Neuronal stem cell (in vitro differentiated cells): ENCODE measurements at regions not wholly inside any gene's neighbourhood (a gene's known extent, or its start where the extent isn't known, plus 50 kb on each side); places are given as distances from the start of the nearest gene placed in this dataset.

ENCODE experiments used
- DNase-seq: peaks from one replicate; pipeline ENCODE4 v3.0.0-alpha.2; 2013; ENCODE audit warnings: low spot score
- H2AFZ ChIP-seq: one replicate; pipeline ENCODE4 v1.6.1; 2013; ENCODE audit warnings: mild to moderate bottlenecking, low read length, inconsistent platforms
- H2AK5ac ChIP-seq: 2 replicates; pipeline ENCODE4 v1.6.1; 2013; ENCODE audit warnings: low read depth, mild to moderate bottlenecking, inconsistent platforms, low read length, moderate library complexity, mixed read lengths
- H2BK120ac ChIP-seq: 2 replicates; pipeline ENCODE4 v1.6.1; 2013; ENCODE audit warnings: low read depth, mild to moderate bottlenecking, inconsistent platforms, low read length, moderate library complexity, mixed read lengths
- H2BK12ac ChIP-seq: one replicate; pipeline ENCODE4 v1.6.1; 2013; ENCODE audit warnings: low read length, inconsistent platforms
- H2BK15ac ChIP-seq: 2 replicates; pipeline ENCODE4 v1.6.1; 2013; ENCODE audit warnings: mild to moderate bottlenecking, low read length, inconsistent platforms, mixed read lengths
- H2BK5ac ChIP-seq: one replicate; pipeline ENCODE4 v1.6.1; 2013; ENCODE audit warnings: inconsistent platforms, mild to moderate bottlenecking, low read length, moderate library complexity
- H3K14ac ChIP-seq: one replicate; pipeline ENCODE4 v1.6.1; 2013; ENCODE audit warnings: low read length, inconsistent platforms
- H3K18ac ChIP-seq: 2 replicates; pipeline ENCODE4 v1.6.1; 2013; ENCODE audit warnings: low read length, inconsistent platforms
- H3K23ac ChIP-seq: 2 replicates; pipeline ENCODE4 v1.6.1; 2013; ENCODE audit warnings: low read depth, mild to moderate bottlenecking, mixed read lengths, low read length, inconsistent platforms; ENCODE audit not compliant: poor library complexity
- H3K27ac ChIP-seq: replicated peaks from 3 replicates; pipeline ENCODE4 v1.5.1; 2013; ENCODE audit warnings: low read length, inconsistent platforms
- H3K27me3 ChIP-seq, 3 experiments: 2 replicates each; pipeline ENCODE4 v1.6.1; 2013; ENCODE audit warnings: low read length in 3 of 3, mild to moderate bottlenecking in 2 of 3, inconsistent platforms in 1 of 3, low read depth in 1 of 3, mixed read lengths in 1 of 3, moderate library complexity in 1 of 3; ENCODE audit not compliant: control insufficient read depth in 3 of 3, insufficient read depth in 3 of 3
- H3K36me3 ChIP-seq, 2 donors: replicated peaks in 1 of 2; 2 replicates each; pipeline ENCODE4 v1.6.1; 2013; ENCODE audit warnings: low read length in 2 of 2; ENCODE audit not compliant: control insufficient read depth in 2 of 2, insufficient read depth in 2 of 2
- H3K4ac ChIP-seq: 2 replicates; pipeline ENCODE4 v1.6.1; 2013; ENCODE audit warnings: inconsistent platforms, mild to moderate bottlenecking, low read length, moderate library complexity
- H3K4me1 ChIP-seq, 2 donors: 1 replicate in 1 of 2; 2 replicates in 1 of 2; pipeline ENCODE4 v1.6.1; 2013; ENCODE audit warnings: low read length in 2 of 2, low read depth in 1 of 2; ENCODE audit not compliant: control insufficient read depth in 2 of 2, insufficient read depth in 1 of 2
- H3K4me2 ChIP-seq: one replicate; pipeline ENCODE4 v1.6.1; 2013; ENCODE audit warnings: mild to moderate bottlenecking, low read length, inconsistent platforms; ENCODE audit not compliant: insufficient read depth, poor library complexity, severe bottlenecking
- H3K4me3 ChIP-seq, 2 donors: 2 replicates each; pipeline ENCODE4 v1.5.1; 2013; ENCODE audit warnings: low read length in 2 of 2, mild to moderate bottlenecking in 2 of 2, inconsistent platforms in 1 of 2, moderate library complexity in 1 of 2
- H3K79me1 ChIP-seq: one replicate; pipeline ENCODE4 v1.6.1; 2013; ENCODE audit warnings: low read depth, mild to moderate bottlenecking, inconsistent platforms, low read length, moderate library complexity
- H3K9ac ChIP-seq: one replicate; pipeline ENCODE4 v1.6.1; 2013; ENCODE audit warnings: mild to moderate bottlenecking, low read depth, low read length, inconsistent platforms; ENCODE audit not compliant: poor library complexity
- H3K9me3 ChIP-seq, 2 donors: replicated peaks in 1 of 2; 2 replicates each; pipeline versions ENCODE3 to v1.6.1; 2013; ENCODE audit warnings: low read length in 2 of 2, mild to moderate bottlenecking in 2 of 2, inconsistent platforms in 1 of 2, low read depth in 1 of 2, mixed read lengths in 1 of 2, moderate library complexity in 1 of 2; ENCODE audit not compliant: control insufficient read depth in 2 of 2, insufficient read depth in 1 of 2
- H4K8ac ChIP-seq: one replicate; pipeline ENCODE4 v1.6.1; 2013; ENCODE audit warnings: low read depth, mild to moderate bottlenecking, inconsistent platforms, low read length, moderate library complexity
- H4K91ac ChIP-seq: one replicate; pipeline ENCODE4 v1.6.1; 2013; ENCODE audit warnings: low read length, low read depth, mild to moderate bottlenecking, inconsistent platforms; ENCODE audit not compliant: poor library complexity
- WGBS, 2 donors: extraction: QIAGEN DNeasy Blood & Tissue Kit; methylation state at CpG; one replicate each; pipeline ENCODE4 v1.1.7; 2013; ENCODE audit warnings: missing lambda C conversion rate in 2 of 2, mixed read lengths in 1 of 2; ENCODE audit not compliant: insufficient read length in 2 of 2, insufficient replicate concordance in 1 of 2; ENCODE audit errors: extremely low coverage in 2 of 2; 5-methylcytosine and 5-hydroxymethylcytosine counted together

DNA sequence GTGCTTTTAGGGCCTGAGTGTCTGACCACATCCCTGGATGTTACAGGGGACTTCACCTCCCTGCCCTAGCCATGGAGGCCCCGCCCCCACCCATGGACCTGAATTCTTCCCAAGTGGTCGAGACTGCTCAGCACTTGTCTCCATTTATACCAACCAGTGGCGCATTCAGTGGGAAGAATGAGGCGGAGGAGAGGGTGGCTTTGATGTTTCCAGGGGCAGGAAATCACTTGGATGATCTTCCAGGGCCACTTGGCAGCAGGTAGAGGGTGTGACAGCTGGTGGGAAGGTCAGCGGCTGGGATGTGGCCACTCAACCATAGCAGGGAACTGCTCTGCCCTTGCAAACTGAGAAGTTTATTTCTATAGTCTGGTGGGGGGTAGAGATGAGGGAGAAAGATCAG lies 155.1 kb upstream of the BLID start:
- Histone ChIP-seq H3K4me2 (no peak overlapping the region), H2BK12ac (no peak overlapping the region), H4K8ac (no peak overlapping the region), H3K36me3 (no peaks in the 10 kb centered on the region), H3K79me1 (no peaks in the 10 kb centered on the region), H3K9ac (no peak overlapping the region), H3K14ac (no peak overlapping the region), H3K27me3 (no peaks in the 10 kb centered on the region), H3K4me3 (no peak overlapping the region), H3K4ac (no peak overlapping the region), H4K91ac (no peak overlapping the region), H3K4me1 (peaks cover 7 to 22% of the 10 kb centered on the region in 2 donors), H3K18ac (no peak overlapping the region), H2AK5ac (no peak overlapping the region), H3K23ac (no peak overlapping the region), H2BK120ac (no peak overlapping the region), H2BK5ac (no peak overlapping the region), H2BK15ac (no peak overlapping the region), H3K27ac (no peak overlapping the region), H2AFZ (no peak overlapping the region), H3K9me3 (no peaks in the 10 kb centered on the region)
- no CpG with 5 or more reads among the region's 5 CpGs for WGBS, 2 donors
- no peak for DNase-seq

- Histone ChIP-seq H3K14ac (no peak overlapping the region), H2AFZ (no peak overlapping the region), H3K4me2 (no peak overlapping the region), H2BK5ac (no peak overlapping the region), H2BK120ac (no peak overlapping the region), H3K9me3 (no peaks in the 10 kb centered on the region), H3K27me3 (no peaks in the 10 kb centered on the region), H2AK5ac (no peak overlapping the region), H3K27ac (no peak overlapping the region), H4K91ac (no peak overlapping the region), H3K18ac (no peak overlapping the region), H3K9ac (no peak overlapping the region), H3K4ac (no peak overlapping the region), H2BK12ac (no peak overlapping the region), H4K8ac (no peak overlapping the region), H3K4me1 (peaks cover 7 to 22% of the 10 kb centered on the region in 2 donors), H3K36me3 (no peaks in the 10 kb centered on the region), H2BK15ac (no peak overlapping the region), H3K23ac (no peak overlapping the region), H3K4me3 (no peak overlapping the region), H3K79me1 (no peaks in the 10 kb centered on the region)
- WGBS, 2 donors: no CpG with 5 or more reads among the region's 3 CpGs
- no peak for DNase-seq
These were observed 154.5 kb upstream of the BLID start for GRCh38 chr11:122270535-122270934.

GRCh38 chr11:122269824-122270223 lies 153.8 kb upstream of the BLID start:
- DNase-seq: no peak
- WGBS, 2 donors: no CpG with 5 or more reads among the region's 4 CpGs
- peaks cover 7 to 22% of the 10 kb centered on the region in 2 donors for H3K4me1 ChIP-seq

GRCh38 chr11:122268601-122269130 lies 152.7 kb upstream of the BLID start:
- Histone ChIP-seq H2BK15ac (no peak overlapping the region), H3K27ac (no peak overlapping the region), H3K18ac (no peak overlapping the region), H3K4me3 (no peak overlapping the region), H2AFZ (no peak overlapping the region), H3K4me2 (no peak overlapping the region), H4K8ac (no peak overlapping the region), H3K36me3 (no peaks in the 10 kb centered on the region), H3K14ac (no peak overlapping the region), H3K23ac (no peak overlapping the region), H2BK120ac (no peak overlapping the region), H3K9ac (no peak overlapping the region), H4K91ac (no peak overlapping the region), H3K27me3 (no peaks in the 10 kb centered on the region), H3K9me3 (peaks cover 0 to 1% of the 10 kb centered on the region in 2 donors), H3K79me1 (no peaks in the 10 kb centered on the region), H2BK5ac (no peak overlapping the region), H3K4ac (no peak overlapping the region), H3K4me1 (peaks cover 4 to 20% of the 10 kb centered on the region in 2 donors), H2BK12ac (no peak overlapping the region), H2AK5ac (no peak overlapping the region)
- DNase-seq: no peak
- no CpG with 5 or more reads among the region's 6 CpGs for WGBS, 2 donors

More at GRCh38 chr11:122269824-122270223, 153.8 kb upstream of the BLID start:
- Histone ChIP-seq H3K18ac (no peak overlapping the region), H3K36me3 (no peaks in the 10 kb centered on the region), H2AK5ac (no peak overlapping the region), H3K9ac (no peak overlapping the region), H2BK5ac (no peak overlapping the region), H3K9me3 (no peaks in the 10 kb centered on the region), H3K4ac (no peak overlapping the region), H2BK12ac (no peak overlapping the region), H3K4me3 (no peak overlapping the region), H3K79me1 (no peaks in the 10 kb centered on the region), H4K8ac (no peak overlapping the region), H3K27ac (no peak overlapping the region), H3K14ac (no peak overlapping the region), H2BK120ac (no peak overlapping the region), H4K91ac (no peak overlapping the region), H3K4me2 (no peak overlapping the region), H3K23ac (no peak overlapping the region), H2AFZ (no peak overlapping the region), H2BK15ac (no peak overlapping the region), H3K27me3 (no peaks in the 10 kb centered on the region)
